NCI-H226 (cell line): ENCODE measurements at regions not wholly inside any gene's neighbourhood (a gene's known extent, or its start where the extent isn't known, plus 50 kb on each side); places are given as distances from the start of the nearest gene placed in this dataset.
A peak's percentile ranks its signal among the peaks of the same experiment; 100 is the strongest.
"Not testable (repeated sequence)": the region's sequence is repeated elsewhere in the genome, so short reads cannot be mapped to it uniquely, and the experiment has no call there.

ENCODE experiments used
- DNase-seq: peaks from one replicate; pipeline ENCODE4 v3.0.0-alpha.2; 2015

DNA sequence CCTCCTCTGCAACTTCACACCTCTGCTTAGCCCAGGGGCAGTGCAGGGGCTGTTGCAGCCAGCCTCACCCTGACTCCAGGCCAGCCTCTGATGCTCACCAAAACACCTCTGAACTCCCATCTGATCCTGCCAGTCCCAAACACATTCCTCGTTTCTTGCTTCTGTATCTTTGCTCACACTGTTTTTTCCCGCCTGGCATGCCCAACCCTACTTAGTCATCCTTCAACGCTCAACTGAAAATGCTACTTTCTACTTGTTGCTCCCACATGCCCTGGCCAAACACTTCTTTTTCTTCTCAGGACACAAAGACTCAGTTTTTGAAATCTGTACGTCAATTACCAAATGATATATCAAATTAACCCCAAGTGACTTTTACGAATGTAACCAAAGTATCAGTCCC, 140.8 kb upstream of the ZBED5 start:
- no peak for DNase-seq

GRCh38 chr11:10996678-10997077, 138.8 kb upstream of the ZBED5 start:
- no peak for DNase-seq

DNA sequence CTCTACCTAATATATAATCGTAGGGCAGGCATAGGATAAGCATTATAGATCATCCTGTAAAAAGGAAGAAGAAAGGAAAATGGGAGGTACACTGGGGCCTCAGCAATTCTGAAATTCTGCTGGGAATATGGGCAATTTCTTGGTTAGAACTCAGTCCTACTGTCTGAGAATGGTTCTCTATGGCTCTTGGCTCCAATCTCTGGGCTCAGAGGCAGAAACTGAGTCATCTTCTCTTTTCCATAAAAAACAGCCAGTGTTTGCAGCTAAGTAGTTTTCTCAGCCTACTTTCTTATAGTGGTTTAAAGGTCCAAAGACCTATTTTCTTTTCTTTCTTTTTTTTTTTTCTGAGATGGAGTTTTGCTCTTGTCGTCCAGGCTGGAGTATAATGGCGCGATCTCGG, 135.8 kb upstream of the ZBED5 start:
- no peak for DNase-seq

DNA sequence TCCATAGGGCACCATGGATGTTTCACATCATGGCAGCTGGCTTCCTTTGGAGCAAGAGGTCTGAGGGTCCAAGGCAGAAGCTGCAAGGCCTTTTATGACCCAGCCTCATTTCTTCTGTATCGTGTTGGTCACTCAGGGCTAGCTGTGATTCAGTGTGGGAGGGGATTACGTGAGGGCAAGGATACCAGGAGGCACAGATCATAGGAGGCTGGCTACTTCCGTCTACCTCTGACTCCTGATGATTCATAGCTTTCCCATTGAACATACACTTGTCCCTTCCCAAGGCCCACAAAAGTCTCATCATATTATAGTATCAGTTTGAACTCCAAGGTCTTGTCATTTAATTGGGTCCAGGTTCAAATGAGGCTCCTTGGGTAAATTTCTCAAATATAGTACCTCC, 135.3 kb upstream of the ZBED5 start:
- DNase-seq: no peak

DNA sequence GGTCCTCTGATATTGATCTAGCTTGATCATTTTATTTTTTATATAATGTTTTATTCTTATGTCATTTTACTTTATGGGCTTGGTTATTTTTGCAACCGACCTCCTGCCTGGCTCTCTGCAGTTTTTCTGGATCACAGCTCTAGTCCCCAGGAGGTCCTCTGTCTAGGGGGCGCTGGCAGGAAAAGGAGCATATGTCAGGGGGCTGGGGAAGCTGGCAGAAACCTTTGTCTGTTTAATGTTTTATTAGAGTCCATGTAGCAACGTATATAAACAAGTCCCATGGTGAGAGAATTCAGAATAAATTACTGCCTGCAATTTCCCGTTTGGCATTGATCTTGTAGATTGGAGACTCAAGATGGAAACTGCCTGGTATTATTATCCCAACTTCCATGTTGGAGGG, 133.5 kb upstream of the ZBED5 start:
- no peak for DNase-seq

GRCh38 chr11:10990637-10991193, 132.9 kb upstream of the ZBED5 start:
- peak; percentile 43 for DNase-seq

- DNase-seq: no peak
Observed at GRCh38 chr11:10990160-10990559, 132.3 kb upstream of the ZBED5 start.

GRCh38 chr11:10986006-10986405, 128.2 kb upstream of the ZBED5 start:
- DNase-seq: no peak

DNA sequence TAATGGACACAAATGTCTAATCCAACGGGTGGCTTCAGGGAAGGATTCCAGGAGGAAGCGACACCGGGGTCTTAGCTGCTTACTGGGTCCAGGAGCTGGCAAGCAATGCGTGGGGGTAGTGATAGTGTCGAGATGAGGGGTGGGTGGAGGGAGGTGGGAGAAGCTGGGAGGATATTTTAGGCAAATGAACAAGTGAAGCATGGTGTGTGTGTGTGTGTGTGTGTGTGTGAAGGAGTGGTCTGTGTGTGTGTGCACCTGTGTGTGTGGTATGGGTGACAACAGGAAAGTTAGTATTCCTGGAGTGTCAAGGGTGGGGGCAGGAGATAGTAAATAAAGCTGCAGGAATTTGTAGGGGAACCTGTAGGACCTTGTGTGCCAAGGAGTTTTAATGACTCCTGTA, 126.9 kb upstream of the ZBED5 start:
- no peak for DNase-seq

GRCh38 chr11:10984250-10984649, 126.4 kb upstream of the ZBED5 start:
- no peak for DNase-seq

- DNase-seq: no peak
Observed at GRCh38 chr11:10982704-10983510, 125.1 kb upstream of the ZBED5 start.

DNA sequence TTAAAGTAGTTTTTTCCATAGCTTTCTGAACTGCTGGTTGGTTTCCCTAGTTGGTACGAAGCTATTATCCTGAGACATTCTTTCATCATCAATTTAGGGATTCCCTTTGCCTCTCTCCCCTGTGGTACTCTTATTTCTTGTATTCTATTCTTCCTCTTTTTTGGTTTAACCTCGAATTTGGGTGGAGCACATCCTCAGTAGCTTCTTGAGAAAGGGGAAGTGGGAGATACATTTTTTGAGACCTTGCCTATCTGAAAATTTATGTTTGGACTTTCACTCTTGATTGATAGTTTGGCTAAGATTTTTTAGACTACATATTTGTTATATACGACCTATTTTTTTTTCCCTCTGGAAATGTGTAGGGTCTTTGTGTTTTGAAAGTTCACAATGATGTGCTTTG, 121.7 kb upstream of the ZBED5 start:
- no peak for DNase-seq

- no peak for DNase-seq
Observed at GRCh38 chr11:10978198-10978597, 120.3 kb upstream of the ZBED5 start.

- no peak for DNase-seq
Observed at GRCh38 chr11:10975287-10975721, 117.5 kb upstream of the ZBED5 start.

- no peak for DNase-seq
Observed at GRCh38 chr11:10973416-10973815, 115.6 kb upstream of the ZBED5 start.

DNA sequence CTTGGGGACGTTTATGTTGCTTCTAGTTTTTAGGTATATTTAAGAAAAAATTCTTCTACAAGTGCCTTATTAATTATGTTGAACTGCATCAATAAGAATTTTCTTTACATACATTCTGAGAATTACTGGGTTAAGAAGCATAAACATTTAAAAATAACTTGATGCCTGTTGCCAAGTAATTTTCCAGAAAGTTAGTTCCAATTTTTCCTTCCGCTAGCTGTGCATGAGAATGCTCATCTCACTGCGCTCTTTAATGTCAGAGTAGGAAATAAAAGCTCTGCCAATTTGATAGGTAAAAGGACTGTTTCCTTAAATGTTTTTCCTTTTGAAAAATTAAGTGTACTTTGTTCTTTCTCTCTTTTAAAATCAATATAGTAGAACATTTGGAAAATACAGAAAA, 113.1 kb upstream of the ZBED5 start:
- DNase-seq: no peak

- DNase-seq: no peak
Observed at GRCh38 chr11:10969387-10969786, 111.5 kb upstream of the ZBED5 start.

- not testable (repeated sequence) for DNase-seq
Observed at GRCh38 chr11:10956884-10957283, 99.0 kb upstream of the ZBED5 start.

- DNase-seq: no peak
Observed at GRCh38 chr11:10955616-10956015, 97.8 kb upstream of the ZBED5 start.

DNA sequence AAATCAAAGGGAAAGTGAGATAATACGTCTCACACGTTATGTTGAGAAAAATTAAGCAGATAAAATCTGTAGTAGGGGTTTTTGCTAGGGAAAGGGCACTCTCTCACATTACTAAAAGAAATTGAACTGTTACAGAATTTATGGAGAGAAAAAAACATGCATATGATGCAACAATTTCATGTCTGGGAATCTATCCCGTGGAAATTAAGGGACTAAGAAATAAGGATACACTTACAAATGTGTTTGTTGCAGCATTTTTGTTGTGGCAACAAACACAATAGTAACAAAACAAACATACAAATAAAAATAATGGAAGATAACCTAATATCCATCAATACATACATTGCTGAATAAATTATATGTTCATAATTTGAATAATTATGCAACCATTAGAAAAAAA, 96.3 kb upstream of the ZBED5 start:
- no peak for DNase-seq

DNA sequence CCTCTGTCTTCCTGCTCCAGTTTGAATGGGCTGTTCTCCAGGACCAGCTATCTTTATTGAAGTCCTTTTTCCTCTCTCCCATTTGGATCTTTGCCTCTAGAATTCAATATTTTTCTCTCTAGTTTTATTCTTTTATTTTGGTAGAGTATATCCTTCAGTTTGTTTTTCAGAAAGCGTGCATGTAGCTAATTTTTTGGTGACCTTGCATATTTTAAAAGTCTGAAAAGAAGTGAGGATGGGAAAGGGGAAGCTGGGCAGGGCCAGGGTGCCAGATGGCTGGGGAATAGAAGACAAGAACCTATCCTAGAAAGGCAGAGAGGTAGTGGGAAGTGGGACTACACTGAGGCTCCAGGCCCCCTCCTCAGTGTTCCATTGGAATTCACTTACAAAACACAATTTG, 95.0 kb upstream of the ZBED5 start:
- no peak for DNase-seq

- not testable (repeated sequence) for DNase-seq
Observed at GRCh38 chr11:10947935-10948334, 90.1 kb upstream of the ZBED5 start.

DNA sequence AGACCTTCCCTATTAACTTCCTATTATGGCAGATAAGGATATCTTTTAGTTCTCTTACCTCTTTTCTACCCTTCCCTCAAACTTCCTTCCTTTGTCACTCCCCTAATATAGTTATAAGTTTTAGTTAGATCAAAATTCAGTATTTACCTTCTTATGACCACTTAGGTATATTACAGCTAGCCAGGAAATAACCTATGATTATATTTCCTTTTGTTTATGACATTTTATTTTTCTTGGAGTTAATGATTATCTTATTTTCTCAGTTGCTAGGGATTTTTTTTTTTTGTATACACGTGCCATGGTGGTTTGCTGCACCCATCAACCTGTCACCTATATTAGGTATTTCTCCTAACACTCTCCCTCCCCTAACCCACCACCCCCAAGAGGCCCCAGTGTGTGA, 88.2 kb upstream of the ZBED5 start:
- no peak for DNase-seq

DNA sequence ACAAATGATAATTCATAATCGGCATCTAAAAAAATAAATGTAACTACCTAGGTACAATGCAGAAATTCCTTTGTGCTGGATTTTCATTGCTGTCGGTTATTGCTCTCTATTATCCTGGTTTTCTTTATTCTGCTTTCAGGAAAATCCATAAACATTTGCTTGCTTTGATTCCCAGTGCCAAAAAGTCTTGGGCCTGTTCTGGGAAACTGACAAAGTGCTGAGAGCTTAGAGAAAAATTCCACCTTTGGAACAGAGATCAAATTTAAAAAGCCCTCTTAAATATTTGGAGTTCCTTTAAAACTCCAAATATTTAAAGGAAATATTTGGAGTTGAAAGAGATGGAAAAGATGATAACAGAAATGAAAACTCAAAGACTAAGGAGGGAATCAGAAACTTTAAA, 87.3 kb upstream of the ZBED5 start:
- no peak for DNase-seq

DNA sequence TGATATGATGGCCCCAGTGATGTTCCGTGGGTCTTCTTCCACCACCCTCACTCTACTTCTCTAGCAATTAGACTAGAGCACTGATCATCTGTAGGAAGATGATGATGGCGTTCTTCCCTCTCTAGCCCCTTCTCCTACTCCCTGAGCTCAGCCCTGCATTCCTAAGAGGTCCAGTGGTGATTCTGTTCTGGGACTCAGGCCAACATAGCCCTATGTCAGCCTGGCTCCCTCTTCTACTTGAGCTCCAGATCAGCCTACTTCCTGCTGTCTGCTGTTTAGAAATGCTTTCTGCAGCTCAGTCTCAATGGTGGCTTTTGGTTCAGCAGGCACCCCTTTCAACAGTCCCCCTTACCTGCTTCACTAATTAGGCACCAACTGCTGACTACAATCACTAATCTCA, 86.1 kb upstream of the ZBED5 start:
- DNase-seq: peak; percentile 46
